ENCODE measurements at regions not wholly inside any gene's neighbourhood (a gene's known extent, or its start where the extent isn't known, plus 50 kb on each side); places are given as distances from the start of the nearest gene placed in this dataset.
A peak's percentile ranks its signal among the peaks of the same experiment; 100 is the strongest.

DNA sequence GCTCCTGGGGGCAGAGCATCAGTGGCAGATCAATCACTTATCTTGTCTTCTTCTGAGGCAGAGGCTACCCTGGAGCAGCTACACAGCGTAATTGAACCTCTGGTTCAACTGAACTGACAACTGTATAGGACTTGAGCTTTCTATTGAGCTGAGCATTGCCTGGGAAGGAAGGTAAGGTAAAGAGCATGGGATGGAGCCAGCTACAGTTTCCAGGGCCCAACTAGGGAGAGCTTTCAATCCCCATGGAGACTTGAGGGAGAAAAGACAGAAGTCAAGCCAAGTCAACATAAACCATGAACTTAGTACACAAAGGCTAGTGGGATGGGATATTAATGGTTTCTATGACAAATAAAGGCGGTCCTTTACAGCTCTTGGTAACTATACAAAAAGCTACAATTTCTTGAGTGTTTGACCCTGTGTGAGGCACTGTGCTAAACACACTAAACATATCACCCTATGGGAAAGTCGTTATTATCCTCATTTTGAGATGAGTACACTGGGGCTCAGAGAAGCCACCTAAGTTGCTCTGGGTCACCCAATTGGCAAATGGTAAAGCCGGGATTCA is 140.7 kb upstream of the SLC22A23 start:
- Histone ChIP-seq H3K4me1 (no peaks in the 10 kb centered on the region), H3K27me3 (ENCODE audit: insufficient read depth in 3 of 3, low read length in 2 of 3) (no peaks in the 10 kb centered on the region), H3K9me3 (peaks cover 11% of the 10 kb centered on the region), H3K36me3 (ENCODE audit: insufficient read depth in 1 of 2, low read depth in 1 of 2) (no peaks in the 10 kb centered on the region), H3K27ac (no peak overlapping the region), H3K4me3 (no peak overlapping the region)
- DNase-seq (no peak), ATAC-seq (no peak)
- 91 to 95% (median 94%) methylated on average over 4 of the region's 4 CpGs for WGBS, 3 donors
- intact Hi-C loops (cut with DNase I), result no loop called here
- TF ChIP-seq, protein P1, sequence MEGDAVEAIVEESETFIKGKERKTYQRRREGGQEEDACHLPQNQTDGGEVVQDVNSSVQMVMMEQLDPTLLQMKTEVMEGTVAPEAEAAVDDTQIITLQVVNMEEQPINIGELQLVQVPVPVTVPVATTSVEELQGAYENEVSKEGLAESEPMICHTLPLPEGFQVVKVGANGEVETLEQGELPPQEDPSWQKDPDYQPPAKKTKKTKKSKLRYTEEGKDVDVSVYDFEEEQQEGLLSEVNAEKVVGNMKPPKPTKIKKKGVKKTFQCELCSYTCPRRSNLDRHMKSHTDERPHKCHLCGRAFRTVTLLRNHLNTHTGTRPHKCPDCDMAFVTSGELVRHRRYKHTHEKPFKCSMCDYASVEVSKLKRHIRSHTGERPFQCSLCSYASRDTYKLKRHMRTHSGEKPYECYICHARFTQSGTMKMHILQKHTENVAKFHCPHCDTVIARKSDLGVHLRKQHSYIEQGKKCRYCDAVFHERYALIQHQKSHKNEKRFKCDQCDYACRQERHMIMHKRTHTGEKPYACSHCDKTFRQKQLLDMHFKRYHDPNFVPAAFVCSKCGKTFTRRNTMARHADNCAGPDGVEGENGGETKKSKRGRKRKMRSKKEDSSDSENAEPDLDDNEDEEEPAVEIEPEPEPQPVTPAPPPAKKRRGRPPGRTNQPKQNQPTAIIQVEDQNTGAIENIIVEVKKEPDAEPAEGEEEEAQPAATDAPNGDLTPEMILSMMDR (IDR thresholded peaks at IDR 0.05), result no peak

DNA sequence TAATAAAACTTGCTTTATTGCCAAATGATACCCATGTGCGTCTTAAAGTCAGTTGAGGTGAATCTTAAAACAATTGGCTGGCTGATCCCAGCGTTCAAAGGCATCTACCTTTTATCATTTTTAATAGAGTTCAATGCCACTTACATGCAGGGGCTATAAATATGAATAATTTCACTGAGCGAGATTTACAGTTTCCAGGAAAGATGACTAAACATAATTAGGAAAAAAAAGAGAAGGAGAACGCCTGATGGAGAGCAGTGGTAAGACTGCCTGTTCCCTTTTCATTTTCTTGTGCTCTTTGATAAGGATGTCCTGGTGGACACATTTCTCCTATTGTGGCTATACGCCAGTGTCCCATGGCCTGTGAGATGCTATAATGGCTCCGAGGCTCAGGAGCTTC is 139.9 kb upstream of the SLC22A23 start:
- TF ChIP-seq, protein P1 (IDR thresholded peaks at IDR 0.05), result no peak
- Histone ChIP-seq H3K4me1 (no peaks in the 10 kb centered on the region), H3K27ac (no peak overlapping the region), H3K9me3 (peaks cover 5% of the 10 kb centered on the region), H3K36me3 (ENCODE audit: insufficient read depth in 1 of 2, low read depth in 1 of 2) (no peaks in the 10 kb centered on the region), H3K27me3 (ENCODE audit: insufficient read depth in 3 of 3, low read length in 2 of 3) (no peaks in the 10 kb centered on the region), H3K4me3 (no peak overlapping the region)
- ATAC-seq (no peak), DNase-seq (no peak)
- 62 to 77% (median 69%) methylated on average over 6 of the region's 6 CpGs for WGBS, 3 donors
- intact Hi-C loops (cut with DNase I), result no loop called here

DNA sequence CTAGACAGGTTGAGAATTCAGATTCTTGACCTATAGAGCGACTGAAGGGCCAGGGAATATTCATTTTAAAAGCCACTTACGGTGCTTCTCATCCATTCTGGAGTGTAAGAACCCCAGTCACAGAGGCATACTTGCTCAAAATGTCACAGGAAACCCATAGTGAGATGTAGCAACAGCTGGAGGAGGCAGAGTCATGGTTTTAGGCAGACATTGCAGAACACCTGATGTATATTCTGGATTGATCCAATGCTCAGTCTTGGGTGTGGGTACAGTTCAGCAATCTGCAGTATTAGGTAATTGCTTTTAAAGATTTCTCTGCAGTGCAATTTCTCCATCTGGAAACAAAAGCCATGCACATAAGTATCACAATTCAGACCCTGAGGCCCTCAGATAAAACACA is 137.4 kb upstream of the SLC22A23 start:
- ATAC-seq (no peak), DNase-seq (no peak)
- intact Hi-C loops (cut with DNase I), result no loop called here
- 86 to 92% (median 91%) methylated on average over 2 of the region's 2 CpGs for WGBS, 3 donors
- no peaks in the 10 kb centered on the region for H3K9me3 ChIP-seq
- no peak overlapping the region for H3K27ac ChIP-seq
- H3K4me1 ChIP-seq, result no peaks in the 10 kb centered on the region
- no peaks in the 10 kb centered on the region for H3K27me3 ChIP-seq (ENCODE audit: insufficient read depth in 3 of 3, low read length in 2 of 3)
- TF ChIP-seq, protein P1 (IDR thresholded peaks at IDR 0.05), result no peak
- no peak overlapping the region for H3K4me3 ChIP-seq
- H3K36me3 ChIP-seq (ENCODE audit: insufficient read depth in 1 of 2, low read depth in 1 of 2), result no peaks in the 10 kb centered on the region

DNA sequence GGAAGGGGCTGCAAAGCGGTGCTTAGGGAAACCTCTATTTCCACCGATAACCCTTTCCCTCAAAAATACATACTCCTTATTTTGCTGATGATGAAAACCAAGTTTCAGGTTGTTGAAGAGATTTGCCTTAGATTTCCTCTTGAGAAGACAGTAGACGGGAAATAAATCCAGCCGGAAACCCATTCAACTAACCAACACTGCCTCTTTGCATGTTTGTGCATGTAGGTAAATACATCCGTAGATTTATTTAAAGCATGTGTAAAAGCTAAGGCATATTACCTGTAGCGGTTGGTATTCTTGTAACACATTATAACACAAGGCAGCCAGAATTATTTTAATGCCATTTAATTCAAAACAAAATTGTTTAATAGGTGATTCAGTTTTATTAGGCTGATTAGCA is 136.3 kb upstream of the SLC22A23 start:
- WGBS, 3 donors, result 96 to 97% (median 96%) methylated on average over 6 of the region's 6 CpGs
- intact Hi-C loops (cut with DNase I), result no loop called here
- no peak for DNase-seq
- H3K27me3 ChIP-seq (ENCODE audit: insufficient read depth in 3 of 3, low read length in 2 of 3), result no peaks in the 10 kb centered on the region
- H3K4me3 ChIP-seq, result no peak overlapping the region
- H3K27ac ChIP-seq, result no peak overlapping the region
- H3K4me1 ChIP-seq, result no peaks in the 10 kb centered on the region
- H3K36me3 ChIP-seq (ENCODE audit: insufficient read depth in 1 of 2, low read depth in 1 of 2), result no peaks in the 10 kb centered on the region
- H3K9me3 ChIP-seq, result no peaks in the 10 kb centered on the region
- ATAC-seq, result no peak
- TF ChIP-seq, protein P1 (IDR thresholded peaks at IDR 0.05), result no peak

DNA sequence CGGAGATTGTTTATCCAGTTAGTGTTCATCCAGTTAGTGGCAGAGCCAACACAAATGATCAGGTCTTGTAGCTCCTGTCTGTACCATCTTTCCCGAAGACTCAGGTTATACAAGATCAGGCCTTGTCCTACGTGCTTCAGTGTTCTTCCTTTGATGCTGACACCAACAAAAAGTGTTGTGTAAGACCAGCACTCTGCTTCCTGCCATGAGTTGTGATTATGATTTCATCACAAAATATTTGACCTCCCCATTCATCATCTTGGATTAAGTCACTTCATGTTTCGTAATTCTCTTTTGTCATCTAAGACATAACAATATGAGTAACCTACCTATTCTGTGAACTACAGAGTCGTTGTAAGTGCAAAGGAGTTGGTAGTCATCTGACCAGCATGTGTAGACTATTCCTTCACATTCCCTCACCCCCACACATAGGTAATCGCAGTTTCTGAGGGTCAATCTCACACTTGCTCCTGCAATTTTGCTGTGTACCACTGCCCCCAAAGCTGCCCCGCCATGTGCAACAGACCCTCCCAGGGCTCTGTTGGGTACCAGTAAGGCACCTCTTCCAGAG is 135.6 kb upstream of the SLC22A23 start:
- DNase-seq (no peak), ATAC-seq (peak; percentile 82 to 94 (median 89))
- no peaks in the 10 kb centered on the region for H3K36me3 ChIP-seq (ENCODE audit: insufficient read depth in 1 of 2, low read depth in 1 of 2)
- H3K27me3 ChIP-seq (ENCODE audit: insufficient read depth in 3 of 3, low read length in 2 of 3), result no peaks in the 10 kb centered on the region
- no peak overlapping the region for H3K4me3 ChIP-seq
- H3K9me3 ChIP-seq, result no peaks in the 10 kb centered on the region
- WGBS, 3 donors, result 80 to 82% (median 80%) methylated on average over 7 of the region's 7 CpGs
- intact Hi-C loops (cut with DNase I), result no loop called here
- peak overlapping the region; percentile 3 for H3K27ac ChIP-seq
- H3K4me1 ChIP-seq, result no peaks in the 10 kb centered on the region
- TF ChIP-seq, protein P1 (IDR thresholded peaks at IDR 0.05), result no peak
